Esophagus squamous epithelium (tissue), 5 donors: ENCODE measurements at regions not wholly inside any gene's neighbourhood (a gene's known extent, or its start where the extent isn't known, plus 50 kb on each side); places are given as distances from the start of the nearest gene placed in this dataset.

Source experiments
- DNase-seq: peaks from one replicate; lab custom pipeline; 2025; lab: John Stamatoyannopoulos, UW
- H3K27ac ChIP-seq, 4 donors: fragments of 200-600 bp; sonication (generic); one replicate each; pipeline ENCODE4 v1.5.1; 2016 to 2019; ENCODE audit warnings: mild to moderate bottlenecking in 1 of 4
- H3K27me3 ChIP-seq, 4 donors: fragments of 200-600 bp; sonication (generic); 1 replicate in 3 of 4; 2 replicates in 1 of 4; pipeline versions ENCODE4 v1.5.1 to v1.6.0; 2017 to 2021; ENCODE audit warnings: antibody characterized with exemption in 1 of 4
- H3K36me3 ChIP-seq, 3 donors: fragments of 200-600 bp; sonication (generic); one replicate each; pipeline ENCODE4 v1.5.1; 2016 to 2019
- H3K4me1 ChIP-seq, 3 donors: fragments of 200-600 bp; sonication (generic); one replicate each; pipeline ENCODE4 v1.5.1; 2017 to 2019
- H3K4me3 ChIP-seq, 4 donors: fragments of 200-600 bp; sonication (generic); 1 replicate in 3 of 4; 2 replicates in 1 of 4; pipeline ENCODE4 v1.5.1; 2016 to 2019; ENCODE audit warnings: mild to moderate bottlenecking in 2 of 4, moderate library complexity in 1 of 4
- H3K9me3 ChIP-seq, 3 donors: fragments of 200-600 bp; sonication (generic); one replicate each; pipeline ENCODE4 v1.5.1; 2016 to 2019
- POLR2A ChIP-seq, 4 donors: fragments of 450-650 bp; IDR thresholded peaks; one replicate each; pipeline ENCODE4 v1.6.1; 2017; ENCODE audit warnings: antibody characterized with exemption in 4 of 4, mild to moderate bottlenecking in 4 of 4, moderate library complexity in 3 of 4
- WGBS, 2 donors: methylation state at CpG; one replicate each; pipeline ENCODE4 v1.1.5; 2018; 5-methylcytosine and 5-hydroxymethylcytosine counted together
- intact Hi-C: fragments of 100-400 bp; cut with DNase I; formaldehyde crosslinking; loops from one replicate; pipeline ENCODE4 v1.15.0; 2022
- TF ChIP-seq, protein P1 (sequence below), 6 experiments: fragments of 450-650 bp in 4 of 6; fragments of 200-600 bp in 2 of 6; sonication (generic) in 2 of 6; IDR thresholded peaks; one replicate each; pipeline ENCODE4 v1.5.1; 2016 to 2019; ENCODE audit warnings: antibody characterized with exemption in 6 of 6, mild to moderate bottlenecking in 4 of 6, moderate library complexity in 4 of 6
- donor health status: DM: yes; HTN: yes; CAD: no.

DNA sequence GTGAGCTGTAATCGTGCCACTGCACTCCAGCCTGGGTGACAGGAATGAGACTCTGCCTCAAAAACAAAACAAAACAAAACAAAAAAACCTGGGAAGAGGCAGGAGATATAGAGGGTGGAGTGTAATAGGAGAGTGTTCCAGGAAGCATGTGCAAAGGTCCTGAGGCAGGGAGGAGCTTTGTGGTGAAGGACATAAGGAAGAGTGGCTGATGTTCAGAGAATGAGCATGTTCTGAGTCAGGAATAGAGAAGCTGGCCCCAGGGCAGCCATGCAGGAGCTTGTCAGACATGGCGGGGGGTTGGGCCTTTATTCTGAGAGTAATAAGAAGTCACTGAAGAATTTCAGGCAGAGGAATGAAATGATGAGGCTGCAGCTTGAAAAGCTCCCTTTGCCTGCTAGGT lies 337.0 kb downstream of the CDH26 start:
- Histone ChIP-seq H3K27me3 (no peaks in the 10 kb centered on the region), H3K4me1 (no peaks in the 10 kb centered on the region), H3K27ac (no peak overlapping the region), H3K4me3 (no peak overlapping the region), H3K9me3 (peaks cover 0 to 14% (median 2%) of the 10 kb centered on the region in 3 donors), H3K36me3 (no peaks in the 10 kb centered on the region)
- intact Hi-C loops = no loop called here
- DNase-seq = no peak
- TF ChIP-seq POLR2A (IDR thresholded peaks at IDR 0.05) = no peak
- TF ChIP-seq, protein P1, sequence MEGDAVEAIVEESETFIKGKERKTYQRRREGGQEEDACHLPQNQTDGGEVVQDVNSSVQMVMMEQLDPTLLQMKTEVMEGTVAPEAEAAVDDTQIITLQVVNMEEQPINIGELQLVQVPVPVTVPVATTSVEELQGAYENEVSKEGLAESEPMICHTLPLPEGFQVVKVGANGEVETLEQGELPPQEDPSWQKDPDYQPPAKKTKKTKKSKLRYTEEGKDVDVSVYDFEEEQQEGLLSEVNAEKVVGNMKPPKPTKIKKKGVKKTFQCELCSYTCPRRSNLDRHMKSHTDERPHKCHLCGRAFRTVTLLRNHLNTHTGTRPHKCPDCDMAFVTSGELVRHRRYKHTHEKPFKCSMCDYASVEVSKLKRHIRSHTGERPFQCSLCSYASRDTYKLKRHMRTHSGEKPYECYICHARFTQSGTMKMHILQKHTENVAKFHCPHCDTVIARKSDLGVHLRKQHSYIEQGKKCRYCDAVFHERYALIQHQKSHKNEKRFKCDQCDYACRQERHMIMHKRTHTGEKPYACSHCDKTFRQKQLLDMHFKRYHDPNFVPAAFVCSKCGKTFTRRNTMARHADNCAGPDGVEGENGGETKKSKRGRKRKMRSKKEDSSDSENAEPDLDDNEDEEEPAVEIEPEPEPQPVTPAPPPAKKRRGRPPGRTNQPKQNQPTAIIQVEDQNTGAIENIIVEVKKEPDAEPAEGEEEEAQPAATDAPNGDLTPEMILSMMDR (IDR thresholded peaks at IDR 0.05) = no peak
- 57 to 78% methylated on average over 2 of the region's 2 CpGs for WGBS, 2 donors

DNA sequence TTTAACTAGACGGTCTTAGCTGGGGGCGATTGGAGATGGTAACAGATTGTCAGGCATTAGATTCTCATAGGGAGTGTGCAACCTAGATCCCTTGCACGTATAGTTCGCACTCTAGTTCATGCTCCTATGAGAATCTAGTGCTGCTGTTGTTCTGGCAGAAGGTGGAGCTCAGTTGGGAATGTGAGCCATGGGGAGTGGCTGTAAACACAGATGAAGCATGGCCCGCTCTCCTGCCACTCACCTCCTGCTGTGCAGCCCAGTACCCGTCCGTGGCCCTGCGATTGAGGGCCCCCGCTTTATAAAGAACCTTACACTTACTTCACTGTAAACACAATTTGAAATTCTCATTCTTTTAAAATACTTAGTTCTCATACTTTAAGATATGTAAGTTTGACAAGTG lies 339.4 kb downstream of the CDH26 start:
- Histone ChIP-seq H3K27me3 (no peaks in the 10 kb centered on the region), H3K36me3 (no peaks in the 10 kb centered on the region), H3K4me3 (no peak overlapping the region), H3K9me3 (no peaks in the 10 kb centered on the region), H3K4me1 (no peaks in the 10 kb centered on the region), H3K27ac (no peak overlapping the region)
- DNase-seq = no peak
- no peak for TF ChIP-seq POLR2A (IDR thresholded peaks at IDR 0.05)
- TF ChIP-seq, protein P1 (IDR thresholded peaks at IDR 0.05) = no peak
- intact Hi-C loops = no loop called here
- 68 to 71% methylated on average over 9 of the region's 9 CpGs for WGBS, 2 donors

DNA sequence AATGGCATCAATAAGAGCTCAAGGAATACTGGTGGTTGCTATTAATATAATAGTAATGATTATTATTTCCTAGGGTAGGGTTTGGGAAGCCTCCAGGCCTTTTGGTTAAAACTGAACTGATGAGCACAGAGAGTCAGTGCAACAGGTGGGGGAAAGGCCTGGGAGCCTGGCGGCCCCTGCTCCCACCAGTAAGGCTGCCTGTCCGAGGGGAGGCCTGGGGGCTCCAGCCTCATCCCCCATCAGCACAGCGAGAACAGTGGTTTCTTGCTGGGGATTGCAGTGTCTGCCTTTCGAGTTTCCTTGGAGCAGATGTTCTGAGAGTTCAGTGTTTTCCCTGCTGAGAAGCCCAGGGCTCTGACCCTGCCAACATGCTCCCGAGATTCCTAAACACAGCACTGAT lies 340.4 kb downstream of the CDH26 start:
- Histone ChIP-seq H3K27ac (no peak overlapping the region), H3K4me3 (no peak overlapping the region), H3K9me3 (no peaks in the 10 kb centered on the region), H3K36me3 (no peaks in the 10 kb centered on the region), H3K27me3 (no peaks in the 10 kb centered on the region), H3K4me1 (no peaks in the 10 kb centered on the region)
- WGBS, 2 donors = 39 to 45% methylated on average over 2 to 4 of the region's 5 CpGs
- intact Hi-C loops = no loop called here
- no peak for TF ChIP-seq POLR2A (IDR thresholded peaks at IDR 0.05)
- TF ChIP-seq, protein P1 (IDR thresholded peaks at IDR 0.05) = no peak
- DNase-seq = no peak

DNA sequence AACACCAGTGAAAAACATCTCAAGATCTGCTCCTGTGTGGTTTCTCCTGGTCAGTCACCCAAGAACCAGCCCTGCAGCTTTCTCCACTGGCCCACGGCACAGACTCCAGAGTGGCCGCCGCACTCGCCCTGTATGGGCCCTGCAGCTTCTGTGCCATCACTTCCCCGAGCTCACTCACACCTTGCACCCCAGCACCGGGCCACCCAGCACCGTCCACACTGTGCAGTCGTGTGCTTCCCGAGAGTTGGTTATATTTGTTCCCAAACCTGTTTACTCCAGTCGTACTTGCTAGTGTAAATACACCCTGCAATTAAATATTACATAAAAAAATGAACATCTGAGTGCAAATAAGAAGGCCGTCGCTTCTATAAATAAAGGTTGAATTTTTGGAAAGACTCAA lies 341.7 kb downstream of the CDH26 start:
- TF ChIP-seq, protein P1 (IDR thresholded peaks at IDR 0.05) = no peak
- no peak for TF ChIP-seq POLR2A (IDR thresholded peaks at IDR 0.05)
- H3K36me3 ChIP-seq = no peaks in the 10 kb centered on the region
- no peaks in the 10 kb centered on the region for H3K27me3 ChIP-seq
- no peak for DNase-seq
- no peaks in the 10 kb centered on the region for H3K4me1 ChIP-seq
- intact Hi-C loops = no loop called here
- WGBS, 2 donors = 67 to 74% methylated on average over 9 to 12 of the region's 12 CpGs
- H3K9me3 ChIP-seq = no peaks in the 10 kb centered on the region
- H3K27ac ChIP-seq = no peak overlapping the region
- H3K4me3 ChIP-seq = no peak overlapping the region

DNA sequence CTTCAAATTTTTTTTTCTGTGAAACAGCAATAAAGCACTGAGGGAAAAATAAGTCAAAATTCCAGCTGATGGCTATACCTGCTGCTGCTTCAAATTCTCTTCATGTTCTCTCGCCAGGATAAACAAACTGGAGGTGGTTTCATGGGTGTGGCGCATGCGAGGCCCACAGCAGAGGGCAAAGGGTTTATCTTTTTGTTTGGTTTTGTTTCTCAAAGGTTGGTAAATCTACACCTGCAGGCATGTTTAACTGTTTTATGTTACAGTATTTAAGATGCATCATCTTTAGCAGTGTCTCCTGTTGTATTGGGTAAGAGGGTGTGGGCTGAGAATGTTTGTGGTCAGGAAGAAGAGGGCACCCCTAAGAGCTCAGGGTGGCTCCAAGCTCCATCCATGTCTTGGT lies 342.2 kb downstream of the CDH26 start:
- Histone ChIP-seq H3K9me3 (no peaks in the 10 kb centered on the region), H3K27me3 (no peaks in the 10 kb centered on the region), H3K4me1 (no peaks in the 10 kb centered on the region), H3K27ac (no peak overlapping the region), H3K36me3 (no peaks in the 10 kb centered on the region), H3K4me3 (no peak overlapping the region)
- no peak for TF ChIP-seq POLR2A (IDR thresholded peaks at IDR 0.05)
- intact Hi-C loops = no loop called here
- WGBS, 2 donors = 63 to 64% methylated on average over 3 of the region's 3 CpGs
- no peak for DNase-seq

DNA sequence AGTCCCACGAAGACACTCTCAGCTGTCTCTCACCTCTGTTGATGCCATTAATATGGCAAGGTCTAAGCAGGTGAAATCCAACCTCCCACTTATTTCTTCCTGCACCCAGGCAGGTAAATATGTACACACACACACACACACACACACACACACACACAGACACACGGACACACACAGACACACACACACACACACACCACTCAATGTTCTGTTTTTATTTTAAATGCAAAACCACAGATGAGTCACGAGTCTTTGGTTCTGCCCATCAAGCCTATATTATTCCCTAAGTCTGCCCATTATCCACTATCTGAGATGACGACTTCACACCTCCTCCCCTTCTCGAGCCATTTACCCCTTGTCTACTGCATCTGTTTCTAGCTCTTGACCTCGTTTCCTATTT lies 344.7 kb downstream of the CDH26 start:
- 57 to 60% methylated on average over 6 of the region's 6 CpGs for WGBS, 2 donors
- DNase-seq = no peak
- Histone ChIP-seq H3K4me1 (no peaks in the 10 kb centered on the region), H3K9me3 (no peaks in the 10 kb centered on the region), H3K36me3 (no peaks in the 10 kb centered on the region), H3K27ac (no peak overlapping the region), H3K27me3 (no peaks in the 10 kb centered on the region), H3K4me3 (no peak overlapping the region)
- TF ChIP-seq POLR2A (IDR thresholded peaks at IDR 0.05) = no peak
- TF ChIP-seq, protein P1 (IDR thresholded peaks at IDR 0.05) = no peak
- intact Hi-C loops = no loop called here
